NOMO-1 treated with dmso at 0.1 percent for 144 hours (cell line): ENCODE measurements at regions not wholly inside any gene's neighbourhood (a gene's known extent, or its start where the extent isn't known, plus 50 kb on each side); places are given as distances from the start of the nearest gene placed in this dataset.

Source experiments
- DNase-seq: peaks from one replicate; lab custom pipeline; 2025; ENCODE audit not compliant: unreplicated experiment; lab: John Stamatoyannopoulos, UW

GRCh38 chr2:6757215-6757614 lies 108.5 kb downstream of the CMPK2 start:
- no peak for DNase-seq

- no peak for DNase-seq
These were observed 106.0 kb downstream of the CMPK2 start for GRCh38 chr2:6759689-6760088.

- no peak for DNase-seq
These were observed 105.6 kb downstream of the CMPK2 start for GRCh38 chr2:6760132-6760531.

GRCh38 chr2:6764968-6765723 lies 100.6 kb downstream of the CMPK2 start:
- no peak for DNase-seq

GRCh38 chr2:6769346-6769745 lies 96.4 kb downstream of the CMPK2 start:
- DNase-seq = no peak

GRCh38 chr2:6770006-6770405 lies 95.7 kb downstream of the CMPK2 start:
- no peak for DNase-seq

- DNase-seq = no peak
These were observed 93.8 kb downstream of the CMPK2 start for GRCh38 chr2:6771634-6772611.

- DNase-seq = no peak
These were observed 92.6 kb downstream of the CMPK2 start for GRCh38 chr2:6773007-6773693.

- no peak for DNase-seq
These were observed 92.0 kb downstream of the CMPK2 start for GRCh38 chr2:6773694-6774044.

GRCh38 chr2:6776125-6776524 lies 89.6 kb downstream of the CMPK2 start:
- DNase-seq = no peak

- DNase-seq = no peak
These were observed 88.1 kb downstream of the CMPK2 start for GRCh38 chr2:6777626-6778025.

- DNase-seq = peak; percentile 40
These were observed 84.9 kb downstream of the CMPK2 start for GRCh38 chr2:6780765-6781274.

GRCh38 chr2:6782517-6783237 lies 83.0 kb downstream of the CMPK2 start:
- DNase-seq = no peak

- no peak for DNase-seq
These were observed 82.5 kb downstream of the CMPK2 start for GRCh38 chr2:6783238-6783614.

GRCh38 chr2:6784291-6784690 lies 81.4 kb downstream of the CMPK2 start:
- peak; percentile 10 for DNase-seq

- DNase-seq = no peak
These were observed 80.2 kb downstream of the CMPK2 start for GRCh38 chr2:6785493-6785892.

- no peak for DNase-seq
These were observed 78.3 kb downstream of the CMPK2 start for GRCh38 chr2:6787376-6787775.

- DNase-seq = no peak
These were observed 77.1 kb downstream of the CMPK2 start for GRCh38 chr2:6788614-6789013.

- DNase-seq = no peak
These were observed 76.1 kb downstream of the CMPK2 start for GRCh38 chr2:6789559-6790138.

- DNase-seq = no peak
These were observed 74.0 kb downstream of the CMPK2 start for GRCh38 chr2:6791682-6792081.
